ENCODE measurements at regions not wholly inside any gene's neighbourhood (a gene's known extent, or its start where the extent isn't known, plus 50 kb on each side); places are given as distances from the start of the nearest gene placed in this dataset.

DNA sequence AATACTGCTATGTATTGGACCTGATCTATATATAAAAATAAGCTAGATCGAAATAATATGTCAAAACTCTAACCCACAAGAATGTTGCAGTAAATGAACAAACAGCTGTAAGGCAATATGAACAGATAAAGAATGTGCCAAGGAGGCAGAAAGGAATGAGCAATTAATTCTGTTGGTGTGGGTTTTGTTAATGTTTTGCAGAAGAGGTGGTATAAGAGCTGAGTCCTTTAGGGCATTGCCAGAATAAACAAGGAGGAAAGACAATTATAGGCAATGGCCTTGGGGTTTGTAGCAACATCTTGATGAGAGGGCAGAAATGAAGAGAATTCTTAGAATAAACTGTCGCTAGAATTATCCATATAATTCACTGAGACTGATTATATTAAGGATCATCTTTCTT lies 240.9 kb upstream of the GULP1 start:
- no peak for ATAC-seq
- Histone ChIP-seq H3K36me3 (no peaks in the 10 kb centered on the region), H3K4me3 (no peak overlapping the region), H3K4me1 (no peaks in the 10 kb centered on the region), H3K27ac (no peak overlapping the region), H3K27me3 (no peaks in the 10 kb centered on the region), H3K9me3 (no peaks in the 10 kb centered on the region)
- intact Hi-C loops (cut with DNase I), result no loop called here
- WGBS, 2 donors, result 83 to 84% methylated on average over 2 of the region's 2 CpGs
- DNase-seq, result no peak
- TF ChIP-seq, protein P1, sequence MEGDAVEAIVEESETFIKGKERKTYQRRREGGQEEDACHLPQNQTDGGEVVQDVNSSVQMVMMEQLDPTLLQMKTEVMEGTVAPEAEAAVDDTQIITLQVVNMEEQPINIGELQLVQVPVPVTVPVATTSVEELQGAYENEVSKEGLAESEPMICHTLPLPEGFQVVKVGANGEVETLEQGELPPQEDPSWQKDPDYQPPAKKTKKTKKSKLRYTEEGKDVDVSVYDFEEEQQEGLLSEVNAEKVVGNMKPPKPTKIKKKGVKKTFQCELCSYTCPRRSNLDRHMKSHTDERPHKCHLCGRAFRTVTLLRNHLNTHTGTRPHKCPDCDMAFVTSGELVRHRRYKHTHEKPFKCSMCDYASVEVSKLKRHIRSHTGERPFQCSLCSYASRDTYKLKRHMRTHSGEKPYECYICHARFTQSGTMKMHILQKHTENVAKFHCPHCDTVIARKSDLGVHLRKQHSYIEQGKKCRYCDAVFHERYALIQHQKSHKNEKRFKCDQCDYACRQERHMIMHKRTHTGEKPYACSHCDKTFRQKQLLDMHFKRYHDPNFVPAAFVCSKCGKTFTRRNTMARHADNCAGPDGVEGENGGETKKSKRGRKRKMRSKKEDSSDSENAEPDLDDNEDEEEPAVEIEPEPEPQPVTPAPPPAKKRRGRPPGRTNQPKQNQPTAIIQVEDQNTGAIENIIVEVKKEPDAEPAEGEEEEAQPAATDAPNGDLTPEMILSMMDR (IDR thresholded peaks at IDR 0.05), result no peak

DNA sequence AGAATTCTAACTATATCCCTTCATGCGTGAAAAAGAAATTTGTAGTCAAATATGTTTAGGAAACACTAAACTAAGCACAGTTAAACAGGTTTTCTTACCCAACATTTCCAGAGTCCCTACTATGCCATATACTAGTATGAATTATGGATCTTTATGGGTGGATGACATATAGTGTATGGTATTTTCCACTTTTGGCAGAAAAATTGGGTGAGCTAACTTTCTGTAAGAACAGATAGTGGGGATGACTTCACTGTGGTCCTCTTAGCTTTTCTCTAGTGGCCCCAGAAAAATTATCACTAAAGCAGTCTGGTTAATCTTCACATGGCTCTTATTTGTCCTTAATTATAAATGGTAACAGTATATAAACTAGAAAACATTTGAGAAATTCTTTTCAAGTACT lies 240.0 kb upstream of the GULP1 start:
- Histone ChIP-seq H3K4me1 (no peaks in the 10 kb centered on the region), H3K9me3 (no peaks in the 10 kb centered on the region), H3K27ac (no peak overlapping the region), H3K36me3 (no peaks in the 10 kb centered on the region), H3K27me3 (no peaks in the 10 kb centered on the region), H3K4me3 (no peak overlapping the region)
- DNase-seq (no peak), ATAC-seq (no peak)
- intact Hi-C loops (cut with DNase I), result no loop called here
- 97 to 100% methylated on average over 1 of the region's 1 CpG for WGBS, 2 donors
- TF ChIP-seq, protein P1 (IDR thresholded peaks at IDR 0.05), result no peak

DNA sequence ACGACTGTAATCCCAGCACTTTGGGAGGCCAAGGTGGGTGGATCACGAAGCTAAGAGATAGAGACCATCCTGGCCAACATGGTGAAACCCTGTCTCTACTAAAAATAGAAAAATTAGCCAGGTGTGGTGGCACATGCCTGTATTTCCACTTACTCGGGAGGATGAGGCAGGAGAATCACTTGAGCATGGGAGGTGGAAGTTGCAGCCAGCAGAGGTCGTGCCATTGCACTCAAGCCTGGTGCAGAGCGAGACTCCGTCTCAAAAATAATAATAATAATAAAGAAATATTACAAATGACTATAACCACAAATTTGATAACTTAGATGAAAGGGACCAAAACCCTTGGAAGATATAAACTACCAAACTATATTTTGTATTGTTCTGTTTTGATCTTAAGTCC lies 226.3 kb upstream of the GULP1 start:
- intact Hi-C loops (cut with DNase I), result no loop called here
- H3K9me3 ChIP-seq, result peaks cover 0 to 10% (median 0%) of the 10 kb centered on the region in 11 donors
- no peak overlapping the region for H3K27ac ChIP-seq
- no peaks in the 10 kb centered on the region for H3K4me1 ChIP-seq
- H3K27me3 ChIP-seq, result no peaks in the 10 kb centered on the region
- ATAC-seq (no peak), DNase-seq (no peak)
- no peak overlapping the region for H3K4me3 ChIP-seq
- TF ChIP-seq, protein P1 (IDR thresholded peaks at IDR 0.05), result no peak
- WGBS, 2 donors, result 85 to 89% methylated on average over 6 of the region's 6 CpGs
- H3K36me3 ChIP-seq, result no peaks in the 10 kb centered on the region

DNA sequence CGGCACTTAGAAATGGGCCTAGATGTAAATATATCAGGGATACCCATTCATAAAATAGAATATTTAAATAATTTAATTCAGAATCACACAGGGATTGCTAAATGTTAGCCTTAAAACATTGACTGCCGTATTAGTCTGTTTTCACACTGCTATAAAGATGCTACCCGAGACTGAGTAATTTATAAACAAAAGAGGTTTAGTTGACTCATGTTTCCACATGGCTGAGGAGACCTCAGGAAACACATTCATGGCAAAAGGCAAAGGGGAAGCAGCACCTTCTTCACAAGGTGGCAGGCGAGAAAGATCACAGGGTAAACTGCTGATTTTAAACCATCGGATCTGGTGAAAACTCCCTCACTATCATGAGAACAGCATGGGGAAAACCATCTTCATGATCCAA lies 223.6 kb upstream of the GULP1 start:
- Histone ChIP-seq H3K9me3 (peaks cover 0 to 17% (median under 1%) of the 10 kb centered on the region in 11 donors), H3K27ac (no peak overlapping the region), H3K27me3 (no peaks in the 10 kb centered on the region), H3K4me3 (no peak overlapping the region), H3K4me1 (no peaks in the 10 kb centered on the region), H3K36me3 (no peaks in the 10 kb centered on the region)
- intact Hi-C loops (cut with DNase I), result no loop called here
- ATAC-seq, result no peak
- WGBS, 2 donors, result 67 to 70% methylated on average over 5 of the region's 5 CpGs
- DNase-seq, result no peak
- TF ChIP-seq, protein P1 (IDR thresholded peaks at IDR 0.05), result no peak

Measured in heart right ventricle (tissue), 16 donors.